Endodermal cell (in vitro differentiated cells): ENCODE measurements at regions not wholly inside any gene's neighbourhood (a gene's known extent, or its start where the extent isn't known, plus 50 kb on each side); places are given as distances from the start of the nearest gene placed in this dataset.

ENCODE experiments used
- DNase-seq: peaks from one replicate; pipeline ENCODE4 v3.0.0-alpha.2; 2017
- H3K27ac ChIP-seq: 2 replicates; pipeline ENCODE4 v1.5.1; 2013; ENCODE audit warnings: mild to moderate bottlenecking, low read depth, low read length, moderate library complexity
- H3K27me3 ChIP-seq: 2 replicates; pipeline ENCODE4 v1.6.1; 2013; ENCODE audit warnings: mild to moderate bottlenecking, low read length, moderate library complexity; ENCODE audit not compliant: insufficient read depth, control insufficient read depth, poor library complexity, severe bottlenecking
- H3K36me3 ChIP-seq: 2 replicates; pipeline ENCODE4 v1.7.0; 2013; ENCODE audit warnings: mild to moderate bottlenecking, low read length, moderate library complexity; ENCODE audit not compliant: control insufficient read depth, insufficient read depth
- H3K4me1 ChIP-seq: one replicate; pipeline ENCODE4 v1.7.0; 2013; ENCODE audit warnings: low read length; ENCODE audit not compliant: control insufficient read depth, insufficient read depth
- H3K4me3 ChIP-seq: 2 replicates; pipeline ENCODE4 v1.5.1; 2013; ENCODE audit warnings: mild to moderate bottlenecking, low read length, moderate library complexity
- H3K9ac ChIP-seq: 2 replicates; pipeline ENCODE4 v1.6.1; 2013; ENCODE audit warnings: mild to moderate bottlenecking, low read length, moderate library complexity; ENCODE audit not compliant: poor library complexity, severe bottlenecking; ENCODE audit errors: extremely low read depth
- H3K9me3 ChIP-seq: 2 replicates; pipeline ENCODE4 v1.6.1; 2013; ENCODE audit warnings: mild to moderate bottlenecking, low read length, moderate library complexity; ENCODE audit not compliant: control insufficient read depth
- H3K27ac Mint-ChIP-seq: 2 replicates; pipeline ENCODE4 v1.8.0; 2020; ENCODE audit warnings: mixed read lengths
- H3K27me3 Mint-ChIP-seq: 2 replicates; pipeline ENCODE4 v1.8.0; 2021; ENCODE audit warnings: mild to moderate bottlenecking, mixed read lengths; ENCODE audit not compliant: insufficient read depth
- H3K36me3 Mint-ChIP-seq: 2 replicates; pipeline ENCODE4 v1.8.0; 2020; ENCODE audit warnings: low read depth, mixed read lengths
- H3K4me1 Mint-ChIP-seq: 2 replicates; pipeline ENCODE4 v1.8.0; 2020; ENCODE audit warnings: mixed read lengths
- H3K4me3 Mint-ChIP-seq: 2 replicates; pipeline ENCODE4 v1.8.0; 2020; ENCODE audit warnings: mild to moderate bottlenecking, moderate library complexity, mixed read lengths
- H3K9me3 Mint-ChIP-seq: 2 replicates; pipeline ENCODE4 v1.8.0; 2020; ENCODE audit warnings: mild to moderate bottlenecking, mixed read lengths
- WGBS, 2 experiments: methylation state at CpG; one replicate each; pipeline versions ENCODE4 v1.1.5 to v1.1.7; 2013; ENCODE audit warnings: missing lambda C conversion rate in 2 of 2, mixed read lengths in 1 of 2; ENCODE audit not compliant: insufficient coverage in 1 of 2, insufficient read length in 1 of 2; 5-methylcytosine and 5-hydroxymethylcytosine counted together
- TF ChIP-seq, protein P1 (sequence below): fragments of 200-600 bp; sonication (generic); conservative IDR thresholded peaks from 2 replicates; pipeline ENCODE4 v1.5.0; 2021; ENCODE audit warnings: antibody characterized with exemption, mild to moderate bottlenecking

DNA sequence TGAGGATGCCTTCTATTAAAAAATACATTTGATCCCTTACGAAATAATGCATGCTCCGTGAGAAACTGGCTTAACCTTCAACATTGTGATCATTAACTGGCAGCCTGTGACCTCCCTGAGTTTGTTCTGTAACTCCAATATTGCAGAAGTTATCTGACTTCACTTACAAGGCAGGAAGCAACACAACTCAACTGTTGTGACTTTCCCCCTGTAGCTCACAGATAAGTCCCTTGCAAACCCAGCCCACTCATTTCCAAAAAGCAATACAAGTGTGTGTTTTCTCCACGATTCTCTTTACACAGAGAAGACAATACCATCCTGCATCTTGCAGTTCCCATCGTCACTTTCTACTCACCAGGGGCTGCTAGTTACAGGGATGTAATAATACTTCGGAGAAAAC is 304.7 kb upstream of the TMEM132C start:
- no peak overlapping the region for H3K4me3 ChIP-seq
- no peaks in the 10 kb centered on the region for H3K4me1 Mint-ChIP-seq
- H3K27ac ChIP-seq, result no peak overlapping the region
- H3K27me3 ChIP-seq, result no peaks in the 10 kb centered on the region
- no peak overlapping the region for H3K27ac Mint-ChIP-seq
- no peaks in the 10 kb centered on the region for H3K27me3 Mint-ChIP-seq
- H3K9ac ChIP-seq, result no peak overlapping the region
- no peaks in the 10 kb centered on the region for H3K4me1 ChIP-seq
- H3K9me3 ChIP-seq, result no peaks in the 10 kb centered on the region
- no peaks in the 10 kb centered on the region for H3K36me3 ChIP-seq
- no peak overlapping the region for H3K4me3 Mint-ChIP-seq
- DNase-seq, result no peak
- 92 to 93% methylated on average over 5 of the region's 5 CpGs for WGBS, 2 experiments
- TF ChIP-seq, protein P1, sequence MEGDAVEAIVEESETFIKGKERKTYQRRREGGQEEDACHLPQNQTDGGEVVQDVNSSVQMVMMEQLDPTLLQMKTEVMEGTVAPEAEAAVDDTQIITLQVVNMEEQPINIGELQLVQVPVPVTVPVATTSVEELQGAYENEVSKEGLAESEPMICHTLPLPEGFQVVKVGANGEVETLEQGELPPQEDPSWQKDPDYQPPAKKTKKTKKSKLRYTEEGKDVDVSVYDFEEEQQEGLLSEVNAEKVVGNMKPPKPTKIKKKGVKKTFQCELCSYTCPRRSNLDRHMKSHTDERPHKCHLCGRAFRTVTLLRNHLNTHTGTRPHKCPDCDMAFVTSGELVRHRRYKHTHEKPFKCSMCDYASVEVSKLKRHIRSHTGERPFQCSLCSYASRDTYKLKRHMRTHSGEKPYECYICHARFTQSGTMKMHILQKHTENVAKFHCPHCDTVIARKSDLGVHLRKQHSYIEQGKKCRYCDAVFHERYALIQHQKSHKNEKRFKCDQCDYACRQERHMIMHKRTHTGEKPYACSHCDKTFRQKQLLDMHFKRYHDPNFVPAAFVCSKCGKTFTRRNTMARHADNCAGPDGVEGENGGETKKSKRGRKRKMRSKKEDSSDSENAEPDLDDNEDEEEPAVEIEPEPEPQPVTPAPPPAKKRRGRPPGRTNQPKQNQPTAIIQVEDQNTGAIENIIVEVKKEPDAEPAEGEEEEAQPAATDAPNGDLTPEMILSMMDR, result no peak
- no peaks in the 10 kb centered on the region for H3K36me3 Mint-ChIP-seq
- peaks cover 18% of the 10 kb centered on the region for H3K9me3 Mint-ChIP-seq

- Mint-ChIP-seq H3K27ac (no peak overlapping the region), H3K27me3 (no peaks in the 10 kb centered on the region), H3K4me3 (no peak overlapping the region), H3K9me3 (peaks cover 26% of the 10 kb centered on the region), H3K36me3 (no peaks in the 10 kb centered on the region), H3K4me1 (no peaks in the 10 kb centered on the region)
- no peak overlapping the region for H3K9ac ChIP-seq
- WGBS, 2 experiments, result 85 to 86% methylated on average over 1 to 2 of the region's 2 CpGs
- H3K9me3 ChIP-seq, result no peaks in the 10 kb centered on the region
- TF ChIP-seq, protein P1, result no peak
- DNase-seq, result no peak
- no peak overlapping the region for H3K27ac ChIP-seq
- no peaks in the 10 kb centered on the region for H3K4me1 ChIP-seq
- no peaks in the 10 kb centered on the region for H3K27me3 ChIP-seq
- no peaks in the 10 kb centered on the region for H3K36me3 ChIP-seq
- H3K4me3 ChIP-seq, result no peak overlapping the region
Measured at GRCh38 chr12:127963933-127964332, 303.0 kb upstream of the TMEM132C start.

DNA sequence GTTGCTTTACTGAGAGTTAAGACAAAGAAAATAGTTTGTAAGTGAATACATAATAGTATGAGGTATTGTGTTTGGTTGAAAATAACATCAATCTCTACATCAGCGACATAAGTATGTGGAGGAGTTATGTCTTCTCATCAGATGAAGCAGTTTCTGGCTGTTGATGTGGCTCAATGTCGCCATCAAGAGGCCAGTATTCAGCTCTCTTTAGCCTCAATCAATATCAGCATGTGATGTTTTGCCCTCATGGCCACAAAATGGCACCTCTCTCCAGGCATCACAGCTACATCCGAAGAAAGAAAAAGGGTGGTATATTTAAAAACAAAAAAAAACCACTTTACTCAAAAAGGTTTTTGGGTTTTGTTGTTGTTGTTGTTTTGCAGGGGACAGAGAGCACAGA is 302.3 kb upstream of the TMEM132C start:
- Histone ChIP-seq H3K36me3 (no peaks in the 10 kb centered on the region), H3K27ac (no peak overlapping the region), H3K4me3 (no peak overlapping the region), H3K9me3 (no peaks in the 10 kb centered on the region), H3K4me1 (no peaks in the 10 kb centered on the region), H3K27me3 (no peaks in the 10 kb centered on the region), H3K9ac (no peak overlapping the region)
- DNase-seq, result peak; percentile 61
- H3K27me3 Mint-ChIP-seq, result no peaks in the 10 kb centered on the region
- no peaks in the 10 kb centered on the region for H3K4me1 Mint-ChIP-seq
- TF ChIP-seq, protein P1, result peak; percentile 54
- H3K9me3 Mint-ChIP-seq, result peaks cover 26% of the 10 kb centered on the region
- H3K4me3 Mint-ChIP-seq, result no peak overlapping the region
- H3K27ac Mint-ChIP-seq, result no peak overlapping the region
- H3K36me3 Mint-ChIP-seq, result no peaks in the 10 kb centered on the region
- WGBS, 2 experiments, result 73 to 100% methylated on average over 1 to 2 of the region's 3 CpGs
